ENCODE measurements at regions not wholly inside any gene's neighbourhood (a gene's known extent, or its start where the extent isn't known, plus 50 kb on each side); places are given as distances from the start of the nearest gene placed in this dataset.

DNA sequence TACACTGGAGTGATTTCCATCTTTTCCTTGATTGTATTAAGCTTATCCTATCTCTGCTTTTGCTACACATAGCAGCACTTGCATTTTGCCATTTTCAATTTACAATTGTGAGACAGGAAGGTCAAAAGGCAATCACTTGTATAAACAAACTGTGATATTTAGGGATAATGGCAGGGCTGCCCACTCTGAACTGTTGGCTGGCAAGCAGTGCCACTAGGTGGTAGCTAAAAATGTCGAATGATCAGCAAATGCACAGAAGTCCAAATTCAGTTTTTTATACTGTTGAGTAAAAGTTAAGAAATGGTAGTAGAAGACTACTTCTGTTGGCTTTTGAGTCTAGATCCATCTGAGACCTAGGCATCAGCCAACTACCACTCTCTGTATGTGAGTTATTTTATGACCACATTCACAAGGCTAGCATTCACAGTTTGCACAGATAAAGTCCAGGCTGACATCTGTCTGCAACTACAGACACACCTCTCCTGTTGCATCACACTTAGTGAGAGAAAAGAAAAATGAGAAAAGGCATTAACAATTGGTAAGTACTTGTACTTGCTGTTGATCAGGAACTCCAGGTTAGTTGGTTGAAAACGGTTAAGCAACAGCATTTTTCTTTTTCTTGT lies 108.8 kb upstream of the ASTN2 start:
- DNase-seq: no peak
- Mint-ChIP-seq H3K36me3 (ENCODE audit: insufficient read depth, unreplicated experiment) (no peaks in the 10 kb centered on the region), H3K9me3 (ENCODE audit: low read depth, unreplicated experiment) (peaks cover 3% of the 10 kb centered on the region), H3K4me3 (ENCODE audit: low read depth, unreplicated experiment) (no peak overlapping the region), H3K27me3 (ENCODE audit: unreplicated experiment) (no peaks in the 10 kb centered on the region), H3K27ac (ENCODE audit: unreplicated experiment) (no peak overlapping the region), H3K4me1 (ENCODE audit: low read depth, unreplicated experiment) (no peaks in the 10 kb centered on the region)
- TF ChIP-seq, protein P1, sequence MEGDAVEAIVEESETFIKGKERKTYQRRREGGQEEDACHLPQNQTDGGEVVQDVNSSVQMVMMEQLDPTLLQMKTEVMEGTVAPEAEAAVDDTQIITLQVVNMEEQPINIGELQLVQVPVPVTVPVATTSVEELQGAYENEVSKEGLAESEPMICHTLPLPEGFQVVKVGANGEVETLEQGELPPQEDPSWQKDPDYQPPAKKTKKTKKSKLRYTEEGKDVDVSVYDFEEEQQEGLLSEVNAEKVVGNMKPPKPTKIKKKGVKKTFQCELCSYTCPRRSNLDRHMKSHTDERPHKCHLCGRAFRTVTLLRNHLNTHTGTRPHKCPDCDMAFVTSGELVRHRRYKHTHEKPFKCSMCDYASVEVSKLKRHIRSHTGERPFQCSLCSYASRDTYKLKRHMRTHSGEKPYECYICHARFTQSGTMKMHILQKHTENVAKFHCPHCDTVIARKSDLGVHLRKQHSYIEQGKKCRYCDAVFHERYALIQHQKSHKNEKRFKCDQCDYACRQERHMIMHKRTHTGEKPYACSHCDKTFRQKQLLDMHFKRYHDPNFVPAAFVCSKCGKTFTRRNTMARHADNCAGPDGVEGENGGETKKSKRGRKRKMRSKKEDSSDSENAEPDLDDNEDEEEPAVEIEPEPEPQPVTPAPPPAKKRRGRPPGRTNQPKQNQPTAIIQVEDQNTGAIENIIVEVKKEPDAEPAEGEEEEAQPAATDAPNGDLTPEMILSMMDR (IDR thresholded peaks at IDR 0.05; ENCODE audit: unreplicated experiment): no peak
- intact Hi-C loops (cut with micrococcal nuclease; ENCODE audit: unreplicated experiment): no loop called here
- BruUV-seq (replicated peaks): no TSS peak
- CTCF ChIA-PET: no interaction called here

DNA sequence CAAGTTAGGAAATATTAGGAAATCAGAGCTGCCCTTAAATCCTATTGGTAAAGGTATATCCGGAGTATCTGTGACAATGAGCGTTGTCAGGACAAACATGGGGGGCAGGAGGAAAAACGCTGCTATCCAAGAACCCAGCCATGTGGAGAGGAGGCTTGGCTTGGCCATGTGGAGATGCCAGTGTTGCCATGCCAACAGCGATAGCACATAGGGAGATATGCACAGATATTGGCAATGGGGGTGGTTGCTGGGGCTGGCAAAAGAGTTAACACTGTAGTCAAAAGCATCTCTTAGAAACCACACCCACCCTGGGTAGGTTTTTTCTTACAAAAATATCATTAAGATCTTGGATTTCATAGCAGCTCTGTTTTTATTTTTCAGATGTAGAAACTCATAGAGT lies 106.4 kb upstream of the ASTN2 start:
- CTCF ChIA-PET: no interaction called here
- Mint-ChIP-seq H3K27ac (ENCODE audit: unreplicated experiment) (no peak overlapping the region), H3K27me3 (ENCODE audit: unreplicated experiment) (no peaks in the 10 kb centered on the region), H3K36me3 (ENCODE audit: insufficient read depth, unreplicated experiment) (no peaks in the 10 kb centered on the region), H3K4me3 (ENCODE audit: low read depth, unreplicated experiment) (no peak overlapping the region), H3K4me1 (ENCODE audit: low read depth, unreplicated experiment) (no peaks in the 10 kb centered on the region), H3K9me3 (ENCODE audit: low read depth, unreplicated experiment) (peaks cover 3% of the 10 kb centered on the region)
- intact Hi-C loops (cut with micrococcal nuclease; ENCODE audit: unreplicated experiment): no loop called here
- no peak for DNase-seq
- BruUV-seq (replicated peaks): no TSS peak
- TF ChIP-seq, protein P1 (IDR thresholded peaks at IDR 0.05; ENCODE audit: unreplicated experiment): no peak

DNA sequence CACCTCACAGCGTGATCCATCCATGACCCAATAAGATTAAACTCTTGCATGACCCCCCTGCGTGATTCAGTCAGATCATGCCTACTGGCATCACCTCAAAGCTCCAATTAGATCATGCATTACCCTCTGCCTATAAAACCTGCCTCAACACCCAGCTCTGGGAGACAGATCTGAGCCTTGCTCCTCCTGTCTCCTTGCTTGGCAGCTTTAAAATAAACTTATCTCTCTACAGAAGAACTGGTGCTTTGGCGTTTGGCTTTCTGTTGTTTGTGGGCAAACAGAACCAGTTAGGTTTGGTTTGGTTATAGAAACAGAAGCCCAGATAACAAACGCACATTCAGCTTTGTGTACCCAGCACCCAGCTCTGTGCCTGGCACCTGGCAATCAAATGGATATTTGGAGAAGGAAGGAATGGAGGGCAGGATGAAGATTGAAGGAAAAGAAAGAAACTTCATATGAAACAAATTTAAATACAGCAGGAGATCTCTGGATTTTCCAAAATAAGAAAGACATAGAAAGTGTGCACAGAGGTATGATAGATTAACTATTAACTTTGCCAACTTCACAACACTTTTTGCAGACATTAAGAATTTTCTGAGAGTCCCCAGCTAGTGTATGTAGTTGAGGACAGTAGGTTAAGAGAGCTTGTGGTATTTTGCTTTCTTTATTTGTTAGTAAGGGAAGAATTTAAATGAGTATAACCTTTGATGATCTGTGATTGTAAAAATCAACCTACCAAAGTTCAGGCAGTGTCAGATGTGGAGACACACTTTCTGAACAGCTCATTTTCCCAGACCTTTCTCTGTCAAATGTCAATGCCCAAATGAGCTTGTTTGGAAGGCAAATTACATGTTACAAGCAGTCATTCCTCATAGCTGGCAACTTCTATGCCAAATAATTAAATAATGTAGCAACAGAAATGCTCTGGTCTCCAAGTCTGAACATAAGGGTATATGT lies 102.1 kb upstream of the ASTN2 start:
- BruUV-seq (replicated peaks): no TSS peak
- intact Hi-C loops (cut with micrococcal nuclease; ENCODE audit: unreplicated experiment): no loop called here
- Mint-ChIP-seq H3K4me1 (ENCODE audit: low read depth, unreplicated experiment) (no peaks in the 10 kb centered on the region), H3K9me3 (ENCODE audit: low read depth, unreplicated experiment) (peaks cover 8% of the 10 kb centered on the region), H3K27me3 (ENCODE audit: unreplicated experiment) (no peaks in the 10 kb centered on the region), H3K4me3 (ENCODE audit: low read depth, unreplicated experiment) (no peak overlapping the region), H3K36me3 (ENCODE audit: insufficient read depth, unreplicated experiment) (no peaks in the 10 kb centered on the region), H3K27ac (ENCODE audit: unreplicated experiment) (no peak overlapping the region)
- CTCF ChIA-PET: no interaction called here
- no peak for DNase-seq
- TF ChIP-seq, protein P1 (IDR thresholded peaks at IDR 0.05; ENCODE audit: unreplicated experiment): no peak

DNA sequence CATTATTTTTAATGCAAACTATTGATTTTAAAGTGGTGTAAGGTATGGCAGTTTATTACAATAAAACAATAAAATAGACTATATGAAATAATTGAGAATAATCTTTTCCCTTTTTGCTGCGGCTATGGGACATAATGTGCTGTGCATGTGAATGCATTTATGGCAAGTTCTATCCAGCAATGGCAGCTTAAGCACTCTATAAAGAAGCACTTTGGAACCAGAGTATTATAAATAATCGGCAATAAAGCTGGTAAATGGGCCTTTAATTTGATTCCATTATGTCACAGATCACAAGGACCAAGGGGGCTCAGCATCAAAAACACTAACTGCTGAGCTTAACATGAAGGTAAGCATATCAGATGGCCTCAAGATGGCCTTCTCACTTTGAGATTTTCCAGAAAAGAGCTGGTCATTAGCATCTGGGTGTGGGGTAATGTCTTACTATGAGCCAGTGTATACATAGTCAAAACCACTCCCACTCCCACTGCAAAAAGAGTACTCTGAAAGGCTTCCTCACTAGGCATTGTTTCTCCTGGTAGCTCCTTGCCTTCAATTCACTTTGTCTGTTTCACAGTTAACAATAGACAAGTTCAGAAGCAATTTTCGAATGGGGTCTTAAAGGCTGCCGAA lies 97.1 kb upstream of the ASTN2 start:
- BruUV-seq (replicated peaks): no TSS peak
- Mint-ChIP-seq H3K4me1 (ENCODE audit: low read depth, unreplicated experiment) (no peaks in the 10 kb centered on the region), H3K27ac (ENCODE audit: unreplicated experiment) (no peak overlapping the region), H3K9me3 (ENCODE audit: low read depth, unreplicated experiment) (peaks cover 7% of the 10 kb centered on the region), H3K27me3 (ENCODE audit: unreplicated experiment) (no peaks in the 10 kb centered on the region), H3K36me3 (ENCODE audit: insufficient read depth, unreplicated experiment) (no peaks in the 10 kb centered on the region), H3K4me3 (ENCODE audit: low read depth, unreplicated experiment) (no peak overlapping the region)
- DNase-seq: no peak
- TF ChIP-seq, protein P1 (IDR thresholded peaks at IDR 0.05; ENCODE audit: unreplicated experiment): no peak
- CTCF ChIA-PET: no interaction called here
- intact Hi-C loops (cut with micrococcal nuclease; ENCODE audit: unreplicated experiment): no loop called here

All from Calu3 (cell line).